Stimulated activated CD4-positive, alpha-beta T cell treated with anti-CD3 and anti-CD28 coated beads, Interleukin-12 subunit alpha, Interleukin-12 subunit beta, amount 100 ng/mL, for 48 hours (primary cell): ENCODE measurements at regions not wholly inside any gene's neighbourhood (a gene's known extent, or its start where the extent isn't known, plus 50 kb on each side); places are given as distances from the start of the nearest gene placed in this dataset.

Experiments used
- DNase-seq, 3 donors: peaks; one replicate each; pipeline ENCODE4 v3.0.0-alpha.2; 2020; ENCODE audit warnings: low read depth in 2 of 3, low spot score in 1 of 3

DNA sequence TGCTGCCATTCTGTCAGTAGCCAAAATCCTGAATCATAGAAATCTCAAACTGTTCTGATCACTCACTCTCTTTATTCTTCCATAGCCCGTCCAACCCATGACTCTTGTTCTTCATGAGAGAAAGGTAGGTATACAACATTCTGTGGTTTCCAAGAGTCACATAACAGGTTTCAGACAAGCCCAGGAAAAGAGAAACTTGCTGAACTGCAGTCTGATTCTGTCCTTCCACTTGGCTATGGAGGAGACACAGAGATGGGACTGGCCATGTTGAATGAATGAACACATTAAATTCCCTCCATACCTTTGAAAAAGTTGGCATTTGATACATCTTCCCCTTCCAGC, 880.2 kb upstream of the CELF4 start:
- no peak for DNase-seq

- no peak for DNase-seq
Observed at GRCh38 chr18:38444971-38445803, 879.6 kb upstream of the CELF4 start.

- DNase-seq, result no peak
Observed at GRCh38 chr18:38427736-38428135, 862.1 kb upstream of the CELF4 start.

GRCh38 chr18:38427234-38427633, 861.6 kb upstream of the CELF4 start:
- DNase-seq, result no peak

DNA sequence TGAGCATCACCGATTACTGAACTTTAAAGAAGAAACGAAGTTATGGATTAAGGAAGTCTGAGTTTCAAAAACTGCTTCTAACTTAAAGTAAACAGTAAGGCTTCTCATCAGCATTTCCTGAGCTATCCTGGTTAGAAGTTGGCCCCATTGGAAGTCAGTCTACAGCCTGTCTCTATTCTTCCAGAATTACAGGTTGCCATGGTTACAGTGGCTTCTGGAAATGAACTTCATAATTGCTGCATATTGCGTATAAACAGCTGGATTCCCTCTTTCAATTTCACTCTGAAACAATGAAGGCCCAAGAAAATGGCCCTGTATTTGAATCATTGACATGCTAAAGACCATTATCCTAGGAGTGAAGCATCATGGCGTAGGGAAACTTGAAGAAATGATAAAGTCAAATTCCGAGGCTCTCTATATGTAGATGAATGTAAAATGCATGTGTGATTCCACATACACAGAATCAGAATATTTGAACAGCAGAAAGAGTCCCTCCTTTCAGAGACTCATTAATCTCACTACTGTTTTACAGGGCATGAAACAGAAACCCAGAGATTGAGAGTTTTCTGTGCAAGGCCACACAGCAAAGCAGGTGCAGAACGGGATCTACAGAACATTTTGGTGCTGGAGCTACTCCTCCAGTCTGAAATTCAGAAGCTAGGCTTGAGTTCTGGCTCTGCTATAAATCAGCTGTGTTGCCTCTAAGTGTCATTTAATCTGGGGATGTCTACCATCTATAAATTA, 856.4 kb upstream of the CELF4 start:
- DNase-seq, result no peak

GRCh38 chr18:38421021-38421420, 855.4 kb upstream of the CELF4 start:
- DNase-seq, result no peak

- no peak for DNase-seq
Observed at GRCh38 chr18:38420611-38421010, 855.0 kb upstream of the CELF4 start.

DNA sequence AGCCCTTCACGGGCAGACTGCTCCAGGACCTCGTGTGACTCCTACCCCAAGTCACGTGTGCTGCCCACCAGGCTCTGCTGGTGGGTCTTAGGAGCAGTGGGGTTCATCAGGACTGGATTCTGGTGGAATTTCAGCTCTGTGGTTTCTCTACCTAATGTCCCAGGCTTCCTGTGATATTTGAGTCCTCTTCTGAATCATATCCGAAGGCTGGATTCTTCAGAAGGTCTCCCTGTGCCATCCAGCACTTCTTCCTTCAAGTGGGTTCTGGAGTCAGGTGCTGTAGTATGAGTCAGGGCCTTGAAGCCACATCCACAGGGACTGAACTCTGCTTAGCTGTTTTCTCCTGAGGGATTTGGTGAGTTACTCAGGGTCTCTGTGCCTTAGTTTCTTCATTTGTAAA, 850.2 kb upstream of the CELF4 start:
- no peak for DNase-seq

DNA sequence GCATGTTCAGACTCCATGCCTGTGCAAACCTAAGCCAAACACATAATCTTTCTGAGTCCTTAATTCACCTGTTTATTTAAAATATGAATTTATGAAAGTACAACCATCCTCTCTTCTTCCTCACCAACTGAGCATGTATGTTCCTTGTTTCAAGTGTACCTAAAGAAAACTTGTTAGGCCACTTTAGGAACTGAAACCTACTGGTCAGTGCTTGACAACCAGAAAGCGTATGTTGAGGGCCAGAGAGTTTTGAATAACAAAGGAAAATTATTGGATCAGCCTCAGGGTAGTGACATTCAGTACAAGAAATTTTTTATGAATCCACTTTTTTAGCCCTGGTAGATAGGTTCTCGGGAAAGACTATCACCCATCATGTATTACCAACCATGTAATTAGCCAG, 847.6 kb upstream of the CELF4 start:
- no peak for DNase-seq

- no peak for DNase-seq
Observed at GRCh38 chr18:38406607-38407006, 841.0 kb upstream of the CELF4 start.

- DNase-seq, result no peak
Observed at GRCh38 chr18:38402509-38402908, 836.9 kb upstream of the CELF4 start.

- no peak for DNase-seq
Observed at GRCh38 chr18:38397094-38397493, 831.5 kb upstream of the CELF4 start.

GRCh38 chr18:38386146-38386545, 820.5 kb upstream of the CELF4 start:
- no peak for DNase-seq

DNA sequence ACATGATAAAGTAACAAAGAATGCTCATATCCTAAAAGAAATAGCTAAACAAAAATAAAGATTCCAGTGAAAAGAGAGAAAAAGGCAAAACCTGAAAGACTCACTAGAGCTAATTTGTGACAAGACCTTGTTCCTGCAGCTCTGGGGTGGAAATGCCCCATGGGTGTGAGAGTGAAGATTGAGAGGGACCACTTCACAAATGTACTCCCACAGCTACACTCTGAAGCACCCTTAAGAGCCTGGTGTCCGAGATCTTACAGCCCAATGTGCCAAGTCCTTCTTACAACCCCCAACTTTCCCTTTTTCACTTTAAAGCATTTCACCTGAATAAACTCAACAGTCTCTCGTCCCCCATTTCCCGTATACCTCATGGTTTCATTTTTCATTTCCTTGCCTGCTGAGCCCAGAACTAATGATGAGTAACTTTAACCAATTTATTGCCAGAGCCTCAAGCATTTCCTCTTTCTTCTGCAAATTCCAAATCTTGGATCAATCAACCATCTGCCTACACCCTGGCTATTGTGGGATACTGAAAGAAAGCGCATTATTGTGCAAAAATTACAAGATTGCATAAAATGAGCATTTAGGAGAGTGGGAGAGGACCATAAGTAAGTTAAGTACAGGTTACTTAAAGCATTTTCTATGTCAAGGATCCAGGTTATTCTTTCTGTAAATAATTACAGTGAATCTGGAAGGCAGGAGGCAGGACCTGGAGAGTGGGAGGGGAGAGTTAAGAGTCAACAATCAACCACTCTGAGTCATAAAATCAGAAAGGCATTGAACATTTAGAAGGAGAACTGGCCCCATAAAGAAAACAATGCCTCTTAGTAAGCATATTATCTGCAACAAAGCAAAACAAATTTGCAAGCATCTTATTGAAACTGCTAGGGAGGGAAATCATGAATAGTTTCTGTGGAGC, 804.4 kb upstream of the CELF4 start:
- no peak for DNase-seq

- no peak for DNase-seq
Observed at GRCh38 chr18:38368886-38369285, 803.3 kb upstream of the CELF4 start.

GRCh38 chr18:38368246-38368645, 802.6 kb upstream of the CELF4 start:
- no peak for DNase-seq

DNA sequence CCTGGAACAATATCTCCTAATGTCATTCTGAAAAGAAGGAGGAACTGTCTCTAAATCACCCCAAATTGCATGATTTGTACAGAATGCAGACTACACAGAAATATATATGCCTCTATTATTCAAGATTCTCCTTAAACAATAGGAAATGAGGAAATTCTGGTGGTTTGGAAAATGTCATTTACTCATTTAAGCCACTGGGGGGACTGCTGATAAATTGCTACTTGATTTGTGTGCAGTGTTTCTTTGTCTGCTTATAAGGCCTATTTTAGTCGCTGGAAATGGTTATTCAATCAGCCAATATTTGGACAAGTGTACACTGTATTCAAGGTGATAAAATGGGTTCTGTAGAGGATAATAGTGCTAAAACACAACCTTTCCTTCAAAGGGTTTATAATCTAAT, 801.9 kb upstream of the CELF4 start:
- no peak for DNase-seq

DNA sequence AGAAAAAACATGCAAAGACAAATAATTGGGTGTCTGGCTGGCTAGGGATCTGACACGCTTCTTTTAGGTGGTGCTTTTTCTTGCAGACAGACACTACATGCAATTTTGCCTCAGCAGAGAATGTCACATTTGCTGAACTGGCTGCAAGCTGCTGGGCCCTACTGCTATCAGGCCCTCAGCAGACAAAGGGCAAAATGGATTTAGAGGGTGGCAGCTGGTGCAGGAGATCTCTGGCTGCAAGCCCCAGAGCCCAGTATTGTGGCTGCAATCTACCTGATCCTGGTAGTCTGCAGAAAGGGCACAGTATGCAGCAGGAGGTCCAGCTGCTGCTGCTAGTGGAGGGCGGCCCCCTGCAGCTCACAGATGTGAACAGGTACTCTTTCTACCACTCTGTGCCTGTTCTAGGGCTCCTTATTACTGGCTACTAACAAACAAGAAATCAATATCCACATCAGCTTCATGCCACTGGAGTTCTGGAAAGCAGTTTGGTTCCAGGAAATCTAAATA, 796.7 kb upstream of the CELF4 start:
- DNase-seq, result no peak

- DNase-seq, result no peak
Observed at GRCh38 chr18:38358805-38359657, 793.4 kb upstream of the CELF4 start.

GRCh38 chr18:38353149-38353548, 787.6 kb upstream of the CELF4 start:
- no peak for DNase-seq

DNA sequence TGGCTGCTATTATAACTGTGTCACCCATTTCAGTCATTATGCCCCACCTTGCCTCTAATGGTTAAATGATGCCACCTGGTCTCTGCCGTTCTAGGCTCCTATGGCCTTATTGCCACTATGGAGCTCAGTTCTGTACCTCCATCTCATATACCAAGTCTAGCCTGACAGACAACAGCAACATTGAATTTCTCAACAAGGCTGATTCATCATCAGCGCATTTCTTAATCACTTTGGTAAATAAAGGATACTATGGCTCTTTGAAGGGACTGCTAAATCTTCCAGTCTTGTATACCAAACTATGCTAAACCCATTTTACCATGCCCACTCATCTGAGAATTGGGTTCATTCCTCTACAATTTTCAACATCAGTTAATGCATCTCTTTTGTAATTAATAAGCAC, 784.5 kb upstream of the CELF4 start:
- no peak for DNase-seq
